ENCODE measurements at regions not wholly inside any gene's neighbourhood (a gene's known extent, or its start where the extent isn't known, plus 50 kb on each side); places are given as distances from the start of the nearest gene placed in this dataset.

- no peak for TF ChIP-seq CTCF (IDR thresholded peaks at IDR 0.05)
- TF ChIP-seq EP300 (IDR thresholded peaks at IDR 0.05), result no peak
Observed at GRCh38 chr5:60404171-60404570, 295.8 kb downstream of the DEPDC1B start.
